DND-41 (cell line): ENCODE measurements at regions not wholly inside any gene's neighbourhood (a gene's known extent, or its start where the extent isn't known, plus 50 kb on each side); places are given as distances from the start of the nearest gene placed in this dataset.

Experiments
- ATAC-seq: fragments of 200-7000 bp; cut with Tn5 transposase; 3 replicates; pipeline ENCODE4 v1.9.1; 2021; ENCODE audit warnings: low read depth; ENCODE audit not compliant: insufficient read depth
- DNase-seq: peaks from one replicate; pipeline ENCODE4 v3.0.0-alpha.2; 2020
- H2AFZ ChIP-seq: 2 replicates; pipeline ENCODE4 v1.6.0; 2012; ENCODE audit warnings: low read depth, low read length
- H3K27ac ChIP-seq: 2 replicates; pipeline ENCODE4 v1.5.1; 2012; ENCODE audit warnings: low read length, inconsistent platforms
- H3K27me3 ChIP-seq: fragments of 200-600 bp; sonication (generic); 2 replicates; pipeline ENCODE4 v1.6.0; 2012; ENCODE audit warnings: low read length, mild to moderate bottlenecking, inconsistent platforms; ENCODE audit not compliant: insufficient read depth, poor library complexity
- H3K36me3 ChIP-seq: 2 replicates; pipeline ENCODE4 v1.5.1; 2012; ENCODE audit warnings: low read length, inconsistent platforms; ENCODE audit not compliant: insufficient read depth
- H3K4me1 ChIP-seq: 2 replicates; pipeline ENCODE4 v1.5.1; 2012; ENCODE audit warnings: mild to moderate bottlenecking, low read length; ENCODE audit not compliant: insufficient read depth
- H3K4me2 ChIP-seq: 2 replicates; pipeline ENCODE4 v1.6.0; 2012; ENCODE audit warnings: mild to moderate bottlenecking, moderate library complexity, low read length, inconsistent platforms; ENCODE audit not compliant: insufficient read depth
- H3K4me3 ChIP-seq, 2 experiments: fragments of 200-600 bp in 1 of 2; shearing (Covaris generic) in 1 of 2; 2 replicates each; pipeline ENCODE4 v1.5.1; 2012 to 2016; ENCODE audit warnings: inconsistent platforms in 2 of 2, low read length in 2 of 2, mild to moderate bottlenecking in 2 of 2, low read depth in 1 of 2, moderate library complexity in 1 of 2
- H3K79me2 ChIP-seq: 2 replicates; pipeline ENCODE4 v1.6.0; 2012; ENCODE audit warnings: low read length, inconsistent platforms; ENCODE audit not compliant: insufficient read depth
- H3K9ac ChIP-seq: 2 replicates; pipeline ENCODE4 v1.6.0; 2012; ENCODE audit warnings: low read depth, mild to moderate bottlenecking, inconsistent platforms, low read length, moderate library complexity
- H3K9me3 ChIP-seq: 2 replicates; pipeline ENCODE4 v1.5.1; 2012; ENCODE audit warnings: low read length, moderate library complexity, mild to moderate bottlenecking, inconsistent platforms; ENCODE audit not compliant: insufficient read depth, severe bottlenecking
- H4K20me1 ChIP-seq: 2 replicates; pipeline ENCODE4 v1.6.0; 2012; ENCODE audit warnings: low read length; ENCODE audit not compliant: insufficient read depth
- EZH2 ChIP-seq: IDR thresholded peaks from 3 replicates; pipeline ENCODE4 v1.6.1; 2012; ENCODE audit warnings: borderline replicate concordance, low read depth, mild to moderate bottlenecking, moderate library complexity, low read length, inconsistent platforms; ENCODE audit not compliant: severe bottlenecking
- TF ChIP-seq, protein P1 (sequence below): IDR thresholded peaks from 2 replicates; pipeline ENCODE4 v1.5.1; 2012; ENCODE audit warnings: borderline replicate concordance, low read length, moderate library complexity, mild to moderate bottlenecking; ENCODE audit not compliant: poor library complexity, severe bottlenecking; ENCODE audit errors: extremely low read depth

DNA sequence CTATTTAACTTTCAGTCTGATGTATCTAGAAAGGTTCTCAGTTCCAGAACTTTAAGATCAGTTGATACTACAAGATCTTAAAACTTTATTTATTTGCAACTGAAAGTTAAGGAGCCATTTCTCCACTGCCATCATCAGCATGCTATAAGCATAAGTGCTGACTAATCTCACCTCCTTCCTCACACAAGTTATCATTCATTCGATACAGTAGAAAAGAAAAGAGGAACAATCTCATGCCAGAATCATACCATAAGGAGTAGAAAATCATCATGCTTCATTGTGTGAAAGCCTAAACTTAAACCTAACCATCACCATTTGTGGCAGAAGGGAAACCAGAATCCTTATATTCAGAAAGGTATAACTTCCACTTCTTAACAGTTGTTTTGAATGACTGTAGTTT, 176.6 kb upstream of the NRXN1 start:
- Histone ChIP-seq H3K9me3 (no peaks in the 10 kb centered on the region), H3K27me3 (no peaks in the 10 kb centered on the region), H4K20me1 (no peaks in the 10 kb centered on the region), H3K79me2 (no peaks in the 10 kb centered on the region), H3K4me3 (no peak overlapping the region), H3K36me3 (no peaks in the 10 kb centered on the region), H2AFZ (no peak overlapping the region), H3K4me1 (no peaks in the 10 kb centered on the region), H3K4me2 (no peak overlapping the region), H3K27ac (no peak overlapping the region), H3K9ac (no peak overlapping the region)
- DNase-seq (no peak), ATAC-seq (no peak)
- TF ChIP-seq, protein P1, sequence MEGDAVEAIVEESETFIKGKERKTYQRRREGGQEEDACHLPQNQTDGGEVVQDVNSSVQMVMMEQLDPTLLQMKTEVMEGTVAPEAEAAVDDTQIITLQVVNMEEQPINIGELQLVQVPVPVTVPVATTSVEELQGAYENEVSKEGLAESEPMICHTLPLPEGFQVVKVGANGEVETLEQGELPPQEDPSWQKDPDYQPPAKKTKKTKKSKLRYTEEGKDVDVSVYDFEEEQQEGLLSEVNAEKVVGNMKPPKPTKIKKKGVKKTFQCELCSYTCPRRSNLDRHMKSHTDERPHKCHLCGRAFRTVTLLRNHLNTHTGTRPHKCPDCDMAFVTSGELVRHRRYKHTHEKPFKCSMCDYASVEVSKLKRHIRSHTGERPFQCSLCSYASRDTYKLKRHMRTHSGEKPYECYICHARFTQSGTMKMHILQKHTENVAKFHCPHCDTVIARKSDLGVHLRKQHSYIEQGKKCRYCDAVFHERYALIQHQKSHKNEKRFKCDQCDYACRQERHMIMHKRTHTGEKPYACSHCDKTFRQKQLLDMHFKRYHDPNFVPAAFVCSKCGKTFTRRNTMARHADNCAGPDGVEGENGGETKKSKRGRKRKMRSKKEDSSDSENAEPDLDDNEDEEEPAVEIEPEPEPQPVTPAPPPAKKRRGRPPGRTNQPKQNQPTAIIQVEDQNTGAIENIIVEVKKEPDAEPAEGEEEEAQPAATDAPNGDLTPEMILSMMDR = no peak

DNA sequence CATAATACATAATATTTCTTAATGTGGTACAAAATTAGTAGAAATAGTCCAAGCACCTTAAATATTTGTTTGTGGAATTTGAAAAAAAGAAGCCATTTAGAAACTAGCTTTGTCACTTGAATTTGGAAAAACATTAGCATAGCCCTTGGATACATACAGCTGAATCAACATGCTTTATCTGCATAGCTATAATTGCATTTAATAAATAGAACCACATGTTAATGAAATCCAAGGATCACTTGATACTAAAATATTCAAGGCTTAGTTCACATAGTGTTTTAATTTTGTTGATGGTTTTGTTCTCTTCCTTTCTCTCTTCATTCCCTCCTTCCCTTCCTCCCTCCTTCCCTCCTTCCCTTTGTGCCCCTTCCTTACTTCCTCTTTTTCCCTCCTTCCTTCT, 169.4 kb upstream of the NRXN1 start:
- Histone ChIP-seq H3K9ac (no peak overlapping the region), H3K4me3 (no peak overlapping the region), H3K36me3 (no peaks in the 10 kb centered on the region), H3K79me2 (no peaks in the 10 kb centered on the region), H3K27ac (no peak overlapping the region), H3K9me3 (peaks cover 2% of the 10 kb centered on the region), H3K4me1 (no peaks in the 10 kb centered on the region), H4K20me1 (no peaks in the 10 kb centered on the region), H3K27me3 (no peaks in the 10 kb centered on the region), H3K4me2 (no peak overlapping the region), H2AFZ (no peak overlapping the region)
- ATAC-seq (no peak), DNase-seq (no peak)
- no peak for TF ChIP-seq EZH2
- TF ChIP-seq, protein P1 = no peak

DNA sequence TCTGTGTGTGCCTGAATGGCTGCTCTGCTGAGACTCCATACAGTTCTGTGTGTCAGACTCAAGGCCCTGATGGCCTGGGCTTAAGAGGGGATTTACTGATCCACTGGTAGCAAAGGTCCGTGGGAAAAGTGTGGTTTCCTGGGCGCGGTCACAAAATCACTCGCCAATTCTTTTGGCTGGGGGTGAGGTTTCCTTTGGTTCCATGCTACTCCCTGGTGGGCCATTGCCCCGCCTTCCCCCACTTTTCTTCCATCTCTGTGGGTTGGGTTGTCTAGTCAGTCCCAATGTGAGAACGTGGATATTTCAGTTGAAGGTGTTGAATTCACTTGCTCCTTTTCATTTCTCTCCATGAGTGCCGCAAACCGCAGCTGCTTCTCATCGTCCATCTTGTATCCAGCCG, 162.7 kb upstream of the NRXN1 start:
- DNase-seq (no peak), ATAC-seq (no peak)
- no peak overlapping the region for H3K27ac ChIP-seq
- no peak overlapping the region for H3K4me3 ChIP-seq
- H3K4me2 ChIP-seq = no peak overlapping the region
- peaks cover 5% of the 10 kb centered on the region for H3K9me3 ChIP-seq
- no peak overlapping the region for H2AFZ ChIP-seq
- H3K27me3 ChIP-seq = no peaks in the 10 kb centered on the region
- no peaks in the 10 kb centered on the region for H3K4me1 ChIP-seq
- H3K79me2 ChIP-seq = no peaks in the 10 kb centered on the region
- no peaks in the 10 kb centered on the region for H3K36me3 ChIP-seq
- no peaks in the 10 kb centered on the region for H4K20me1 ChIP-seq
- H3K9ac ChIP-seq = no peak overlapping the region
- TF ChIP-seq EZH2 = no peak
- TF ChIP-seq, protein P1 = no peak

DNA sequence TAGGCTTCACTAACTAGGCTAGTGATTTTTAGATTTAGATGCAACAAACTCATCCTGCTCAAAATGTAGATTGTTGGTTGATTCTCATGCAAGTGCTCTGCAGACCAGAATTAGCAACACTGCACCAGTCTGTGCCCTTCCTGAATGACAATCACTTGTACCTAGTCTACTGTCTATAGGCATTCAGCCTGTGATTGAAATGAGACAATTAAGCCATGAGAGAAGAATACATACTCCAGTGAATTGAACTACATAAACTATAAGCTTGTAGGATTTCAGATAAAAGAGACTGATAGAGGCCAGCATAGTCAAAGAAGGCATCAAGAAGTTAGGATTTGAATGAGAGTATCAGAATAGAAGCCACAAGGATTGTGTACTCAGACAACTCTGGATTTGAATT, 138.3 kb upstream of the NRXN1 start:
- Histone ChIP-seq H4K20me1 (no peaks in the 10 kb centered on the region), H3K36me3 (no peaks in the 10 kb centered on the region), H3K4me3 (no peak overlapping the region), H3K4me2 (no peak overlapping the region), H3K27ac (no peak overlapping the region), H3K27me3 (no peaks in the 10 kb centered on the region), H3K9ac (no peak overlapping the region), H3K9me3 (no peaks in the 10 kb centered on the region), H3K4me1 (no peaks in the 10 kb centered on the region), H2AFZ (no peak overlapping the region), H3K79me2 (no peaks in the 10 kb centered on the region)
- TF ChIP-seq, protein P1 = no peak
- TF ChIP-seq EZH2 = no peak
- no peak for ATAC-seq
- no peak for DNase-seq
